ENCODE measurements at regions not wholly inside any gene's neighbourhood (a gene's known extent, or its start where the extent isn't known, plus 50 kb on each side); places are given as distances from the start of the nearest gene placed in this dataset.

GRCh38 chr3:153925841-153926514 is 195.2 kb upstream of the ARHGEF26 start:
- no peaks in the 10 kb centered on the region for H3K9me1 ChIP-seq (ENCODE audit: control insufficient read depth, extremely low read depth, insufficient read depth, low read length)
- H3K9me3 ChIP-seq (ENCODE audit: control insufficient read depth, low read depth, low read length), result no peaks in the 10 kb centered on the region
- no peak overlapping the region for H3K4me2 ChIP-seq (ENCODE audit: control insufficient read depth, extremely low read depth, insufficient read depth, low read depth, low read length)
- H3K4me3 ChIP-seq (ENCODE audit: control insufficient read depth in 2 of 3, extremely low read depth in 1 of 3, insufficient read depth in 2 of 3, low read depth in 1 of 3, low read length in 3 of 3), result no peak overlapping the region
- FAIRE-seq, result no peak
- no peak overlapping the region for H3K27ac ChIP-seq (ENCODE audit: control insufficient read depth, insufficient read depth, low read length)
- no peaks in the 10 kb centered on the region for H3K36me3 ChIP-seq (ENCODE audit: control insufficient read depth in 2 of 2, extremely low read depth in 1 of 2, insufficient read depth in 2 of 2, low read length in 2 of 2)
- no peaks in the 10 kb centered on the region for H3K4me1 ChIP-seq (ENCODE audit: control insufficient read depth, extremely low read depth, insufficient read depth, low read length)
- no peak overlapping the region for H3K9ac ChIP-seq (ENCODE audit: control insufficient read depth, extremely low read depth, insufficient read depth, low read length)
- TF ChIP-seq CTCF (optimal IDR thresholded peaks at IDR 0.05 in 1 of 3, IDR thresholded peaks at IDR 0.05 in 1 of 3, conservative IDR thresholded peaks at IDR 0.05 in 1 of 3; ENCODE audit: extremely low read depth in 1 of 3, insufficient read depth in 2 of 3, low read length in 3 of 3) (no peak), EZH2 (IDR thresholded peaks at IDR 0.05; ENCODE audit: low read length) (no peak)
- no peak overlapping the region for H2AFZ ChIP-seq (ENCODE audit: control insufficient read depth, low read length)
- no peak for DNase-seq (ENCODE audit: low read depth, low spot score)
- no peaks in the 10 kb centered on the region for H3K27me3 ChIP-seq (ENCODE audit: control insufficient read depth, extremely low read depth, insufficient read depth, low read length)
- dilution Hi-C loops (cut with MboI; ENCODE audit: extremely low pct_ligation_motif_present, low sequenced_read_pairs), result no loop called here
- no peaks in the 10 kb centered on the region for H4K20me1 ChIP-seq (ENCODE audit: control insufficient read depth, extremely low read depth, insufficient read depth, low read length)
- H3K79me2 ChIP-seq (ENCODE audit: control insufficient read depth, insufficient read depth, low read length), result no peaks in the 10 kb centered on the region

- no peak overlapping the region for H3K4me2 ChIP-seq (ENCODE audit: control insufficient read depth, extremely low read depth, insufficient read depth, low read depth, low read length)
- H3K4me3 ChIP-seq (ENCODE audit: control insufficient read depth in 2 of 3, extremely low read depth in 1 of 3, insufficient read depth in 2 of 3, low read depth in 1 of 3, low read length in 3 of 3), result no peak overlapping the region
- H3K9ac ChIP-seq (ENCODE audit: control insufficient read depth, extremely low read depth, insufficient read depth, low read length), result no peak overlapping the region
- H4K20me1 ChIP-seq (ENCODE audit: control insufficient read depth, extremely low read depth, insufficient read depth, low read length), result no peaks in the 10 kb centered on the region
- H3K9me1 ChIP-seq (ENCODE audit: control insufficient read depth, extremely low read depth, insufficient read depth, low read length), result no peaks in the 10 kb centered on the region
- dilution Hi-C loops (cut with MboI; ENCODE audit: extremely low pct_ligation_motif_present, low sequenced_read_pairs), result no loop called here
- DNase-seq (ENCODE audit: low read depth, low spot score) (peak; percentile 17), FAIRE-seq (peak; percentile 26)
- no peaks in the 10 kb centered on the region for H3K4me1 ChIP-seq (ENCODE audit: control insufficient read depth, extremely low read depth, insufficient read depth, low read length)
- no peaks in the 10 kb centered on the region for H3K36me3 ChIP-seq (ENCODE audit: control insufficient read depth in 2 of 2, extremely low read depth in 1 of 2, insufficient read depth in 2 of 2, low read length in 2 of 2)
- H3K9me3 ChIP-seq (ENCODE audit: control insufficient read depth, low read depth, low read length), result no peaks in the 10 kb centered on the region
- no peak overlapping the region for H3K27ac ChIP-seq (ENCODE audit: control insufficient read depth, insufficient read depth, low read length)
- no peaks in the 10 kb centered on the region for H3K27me3 ChIP-seq (ENCODE audit: control insufficient read depth, extremely low read depth, insufficient read depth, low read length)
- no peak overlapping the region for H2AFZ ChIP-seq (ENCODE audit: control insufficient read depth, low read length)
- H3K79me2 ChIP-seq (ENCODE audit: control insufficient read depth, insufficient read depth, low read length), result no peaks in the 10 kb centered on the region
- TF ChIP-seq CTCF (optimal IDR thresholded peaks at IDR 0.05 in 1 of 3, IDR thresholded peaks at IDR 0.05 in 1 of 3, conservative IDR thresholded peaks at IDR 0.05 in 1 of 3; ENCODE audit: extremely low read depth in 1 of 3, insufficient read depth in 2 of 3, low read length in 3 of 3) (no peak), EZH2 (IDR thresholded peaks at IDR 0.05; ENCODE audit: low read length) (no peak)
Observed at GRCh38 chr3:153927107-153927506, 194.1 kb upstream of the ARHGEF26 start.
